H9 (cell line): ENCODE measurements at regions not wholly inside any gene's neighbourhood (a gene's known extent, or its start where the extent isn't known, plus 50 kb on each side); places are given as distances from the start of the nearest gene placed in this dataset.

Experiments
- DNase-seq: peaks from one replicate; pipeline ENCODE4 v3.0.0-alpha.2; 2017
- H2AFZ ChIP-seq: one replicate; pipeline ENCODE4 v1.6.1; 2013; ENCODE audit warnings: mild to moderate bottlenecking, low read length, control low read depth, moderate library complexity
- H2AK5ac ChIP-seq: 2 replicates; pipeline ENCODE4 v1.6.1; 2013; ENCODE audit warnings: low read length, control low read depth, mixed read lengths; ENCODE audit not compliant: insufficient read length
- H2BK120ac ChIP-seq: one replicate; pipeline ENCODE4 v1.6.1; 2013; ENCODE audit warnings: low read depth, mild to moderate bottlenecking, low read length, control low read depth, inconsistent platforms; ENCODE audit not compliant: poor library complexity, severe bottlenecking
- H2BK12ac ChIP-seq: 2 replicates; pipeline ENCODE4 v1.6.1; 2013; ENCODE audit warnings: low read length, control low read depth, mixed read lengths, low read depth; ENCODE audit not compliant: insufficient read length
- H2BK15ac ChIP-seq: 2 replicates; pipeline ENCODE4 v1.6.1; 2013; ENCODE audit warnings: low read depth, low read length, control low read depth
- H2BK20ac ChIP-seq: one replicate; pipeline ENCODE4 v1.6.1; 2013; ENCODE audit warnings: low read depth, mild to moderate bottlenecking, low read length, control low read depth, inconsistent platforms; ENCODE audit not compliant: poor library complexity, severe bottlenecking
- H2BK5ac ChIP-seq: 2 replicates; pipeline ENCODE4 v1.6.1; 2013; ENCODE audit warnings: low read length, control low read depth, mixed read lengths; ENCODE audit not compliant: insufficient read length
- H3K14ac ChIP-seq: 2 replicates; pipeline ENCODE4 v1.6.1; 2013; ENCODE audit warnings: low read length, control low read depth; ENCODE audit not compliant: insufficient read depth
- H3K18ac ChIP-seq: 2 replicates; pipeline ENCODE4 v1.6.1; 2013; ENCODE audit warnings: low read depth, mild to moderate bottlenecking, mixed read lengths, low read length, control low read depth; ENCODE audit not compliant: insufficient read length
- H3K23ac ChIP-seq: 2 replicates; pipeline ENCODE4 v1.6.1; 2013; ENCODE audit warnings: low read length, control low read depth, mixed read lengths, low read depth; ENCODE audit not compliant: insufficient read length
- H3K23me2 ChIP-seq: 2 replicates; pipeline ENCODE4 v1.6.1; 2013; ENCODE audit warnings: low read depth, mild to moderate bottlenecking, mixed read lengths, low read length, control low read depth; ENCODE audit not compliant: insufficient read length, poor library complexity, severe bottlenecking
- H3K27ac ChIP-seq: 2 replicates; pipeline ENCODE4 v1.5.1; 2013; ENCODE audit warnings: low read length, control low read depth, mixed read lengths, low read depth; ENCODE audit not compliant: insufficient read length
- H3K27me3 ChIP-seq: 2 replicates; pipeline ENCODE4 v1.6.1; 2013; ENCODE audit warnings: low read length, control low read depth, inconsistent platforms; ENCODE audit not compliant: insufficient read depth
- H3K4ac ChIP-seq: 2 replicates; pipeline ENCODE4 v1.6.1; 2013; ENCODE audit warnings: low read depth, mild to moderate bottlenecking, control low read depth, inconsistent platforms, low read length, moderate library complexity
- H3K4me1 ChIP-seq: 2 replicates; pipeline ENCODE4 v1.6.1; 2013; ENCODE audit warnings: low read length, control low read depth, inconsistent platforms; ENCODE audit not compliant: insufficient read depth
- H3K4me2 ChIP-seq: 2 replicates; pipeline ENCODE4 v1.6.1; 2013; ENCODE audit warnings: low read length, control low read depth, mixed read lengths; ENCODE audit not compliant: insufficient read length, insufficient read depth
- H3K56ac ChIP-seq: 2 replicates; pipeline ENCODE4 v1.6.1; 2013; ENCODE audit warnings: low read depth, mild to moderate bottlenecking, mixed read lengths, low read length, control low read depth; ENCODE audit not compliant: insufficient read length
- H3K79me1 ChIP-seq: 2 replicates; pipeline ENCODE4 v1.6.1; 2013; ENCODE audit warnings: low read depth, mild to moderate bottlenecking, moderate library complexity, low read length, control low read depth, inconsistent platforms; ENCODE audit not compliant: insufficient read depth, poor library complexity, severe bottlenecking
- H3K79me2 ChIP-seq: 2 replicates; pipeline ENCODE4 v1.6.1; 2013; ENCODE audit warnings: low read length, control low read depth, inconsistent platforms; ENCODE audit not compliant: insufficient read depth
- H3K9ac ChIP-seq: 2 replicates; pipeline ENCODE4 v1.6.1; 2013; ENCODE audit warnings: low read length, control low read depth, mixed read lengths; ENCODE audit not compliant: insufficient read length; ENCODE audit errors: extremely low read depth
- H3K9me3 ChIP-seq: one replicate; pipeline ENCODE4 v1.6.1; 2013; ENCODE audit warnings: low read depth, low read length, inconsistent platforms; ENCODE audit not compliant: control insufficient read depth
- H3T11ph ChIP-seq: one replicate; pipeline ENCODE4 v1.6.1; 2013; ENCODE audit warnings: mild to moderate bottlenecking, low read length, control low read depth, inconsistent platforms
- H4K20me1 ChIP-seq: one replicate; pipeline ENCODE4 v1.6.1; 2013; ENCODE audit not compliant: control insufficient read depth, insufficient read length, insufficient read depth
- H4K5ac ChIP-seq: 2 replicates; pipeline ENCODE4 v1.6.1; 2013; ENCODE audit warnings: low read depth, mild to moderate bottlenecking, mixed read lengths, low read length, control low read depth; ENCODE audit not compliant: insufficient read length
- H4K8ac ChIP-seq: replicated peaks from 2 replicates; pipeline ENCODE4 v1.6.1; 2013; ENCODE audit warnings: low read length, control low read depth, mixed read lengths, low read depth; ENCODE audit not compliant: insufficient read length
- H4K91ac ChIP-seq: 2 replicates; pipeline ENCODE4 v1.6.1; 2013; ENCODE audit warnings: low read depth, mild to moderate bottlenecking, moderate library complexity, mixed read lengths, low read length, control low read depth; ENCODE audit not compliant: insufficient read length
- H3K27ac Mint-ChIP-seq, 3 experiments: 2 replicates in 2 of 3; 3 replicates in 1 of 3; pipeline ENCODE4 v1.8.0; 2020 to 2021; ENCODE audit warnings: mixed read lengths in 3 of 3, mild to moderate bottlenecking in 1 of 3, moderate library complexity in 1 of 3
- H3K27me3 Mint-ChIP-seq: 2 replicates; pipeline ENCODE4 v1.8.0; 2021; ENCODE audit warnings: low read depth, mild to moderate bottlenecking, moderate library complexity, mixed read lengths
- H3K36me3 Mint-ChIP-seq, 3 experiments: 2 replicates in 2 of 3; 3 replicates in 1 of 3; pipeline ENCODE4 v1.8.0; 2020 to 2021; ENCODE audit warnings: low read depth in 3 of 3, mixed read lengths in 3 of 3; ENCODE audit not compliant: insufficient read depth in 1 of 3
- H3K4me1 Mint-ChIP-seq, 2 experiments: 2 replicates each; pipeline ENCODE4 v1.8.0; 2020; ENCODE audit warnings: mixed read lengths in 2 of 2
- H3K4me3 Mint-ChIP-seq, 2 experiments: 2 replicates in 1 of 2; 3 replicates in 1 of 2; pipeline ENCODE4 v1.8.0; 2020 to 2021; ENCODE audit warnings: mild to moderate bottlenecking in 2 of 2, mixed read lengths in 2 of 2, moderate library complexity in 1 of 2
- H3K9me3 Mint-ChIP-seq, 2 experiments: 2 replicates in 1 of 2; 3 replicates in 1 of 2; pipeline ENCODE4 v1.8.0; 2020; ENCODE audit warnings: mild to moderate bottlenecking in 2 of 2, mixed read lengths in 2 of 2, moderate library complexity in 1 of 2
- CTCF ChIP-seq: fragments of 200-600 bp; sonication (generic); conservative IDR thresholded peaks from 3 replicates; pipeline ENCODE4 v1.8.0; 2021; ENCODE audit warnings: antibody characterized with exemption, mild to moderate bottlenecking

GRCh38 chr7:24026351-24026750 is 257.6 kb upstream of the NPY start:
- Histone ChIP-seq H3K79me2 (no peaks in the 10 kb centered on the region), H3K56ac (no peak overlapping the region), H3K23me2 (no peaks in the 10 kb centered on the region), H2BK12ac (no peak overlapping the region), H2AFZ (no peak overlapping the region), H3K4me2 (no peak overlapping the region), H3K14ac (no peak overlapping the region), H3K23ac (no peak overlapping the region), H3K4ac (no peak overlapping the region), H2AK5ac (no peak overlapping the region), H2BK5ac (no peak overlapping the region), H3K18ac (no peak overlapping the region), H2BK15ac (no peak overlapping the region), H3K9ac (no peak overlapping the region), H3K9me3 (no peaks in the 10 kb centered on the region), H2BK20ac (no peak overlapping the region), H4K91ac (no peak overlapping the region), H3K4me1 (peaks cover 8% of the 10 kb centered on the region; the same call in 1 of the 2 replicates), H3K79me1 (no peaks in the 10 kb centered on the region), H3T11ph (no peak overlapping the region), H4K8ac (no peak overlapping the region), H4K5ac (no peak overlapping the region), H4K20me1 (no peaks in the 10 kb centered on the region), H3K27ac (no peak overlapping the region), H3K27me3 (no peaks in the 10 kb centered on the region), H2BK120ac (no peak overlapping the region)
- peaks cover 13 to 14% of the 10 kb centered on the region in 2 experiments for H3K4me1 Mint-ChIP-seq
- no peaks in the 10 kb centered on the region for H3K9me3 Mint-ChIP-seq
- no peak overlapping the region for H3K4me3 Mint-ChIP-seq
- H3K27me3 Mint-ChIP-seq, result no peaks in the 10 kb centered on the region
- no peak for TF ChIP-seq CTCF
- DNase-seq, result no peak
- H3K36me3 Mint-ChIP-seq, result no peaks in the 10 kb centered on the region; a peak in 1 of 7 replicates
- H3K27ac Mint-ChIP-seq, result no peak overlapping the region
